ENCODE measurements at regions not wholly inside any gene's neighbourhood (a gene's known extent, or its start where the extent isn't known, plus 50 kb on each side); places are given as distances from the start of the nearest gene placed in this dataset.

- TF ChIP-seq POLR2A (IDR thresholded peaks at IDR 0.05; ENCODE audit: low read length) (no peak), GATA1 (IDR thresholded peaks at IDR 0.05; ENCODE audit: low read depth, low read length) (no peak)
These were observed 136.6 kb downstream of the SLC30A10 start for GRCh38 chr1:219791766-219792165.
